Left renal cortex interstitium (tissue), 4 donors: ENCODE measurements at regions not wholly inside any gene's neighbourhood (a gene's known extent, or its start where the extent isn't known, plus 50 kb on each side); places are given as distances from the start of the nearest gene placed in this dataset.

Experiments used
- DNase-seq, 4 donors: peaks; one replicate each; pipeline ENCODE4 v3.0.0-alpha.2; 2013; ENCODE audit warnings: low read depth in 4 of 4, low spot score in 2 of 4, missing footprints in 1 of 4

GRCh38 chr12:74980510-74980909, 229.1 kb downstream of the KCNC2 start:
- peak; percentile 75 to 88 (median 81) for DNase-seq

- DNase-seq = no peak
Measured at GRCh38 chr12:74981541-74981940, 228.1 kb downstream of the KCNC2 start.

- DNase-seq = no peak
Measured at GRCh38 chr12:74983917-74984316, 225.7 kb downstream of the KCNC2 start.

- DNase-seq = no peak
Measured at GRCh38 chr12:74984631-74985030, 225.0 kb downstream of the KCNC2 start.

- DNase-seq = no peak
Measured at GRCh38 chr12:74985293-74985985, 224.2 kb downstream of the KCNC2 start.

GRCh38 chr12:74985986-74986319, 223.7 kb downstream of the KCNC2 start:
- no peak for DNase-seq

GRCh38 chr12:74988156-74988555, 221.5 kb downstream of the KCNC2 start:
- DNase-seq = no peak
